HCT116 (cell line): ENCODE measurements at regions not wholly inside any gene's neighbourhood (a gene's known extent, or its start where the extent isn't known, plus 50 kb on each side); places are given as distances from the start of the nearest gene placed in this dataset.

ENCODE experiments used
- ATAC-seq: fragments of 200-7000 bp; cut with Tn5 transposase; 2 replicates; pipeline ENCODE4 v1.9.1; 2020; ENCODE audit warnings: mild to moderate bottlenecking, moderate library complexity
- BruUV-seq: library from RNA; stranded (reverse); fragments of 400-500 nt; replicated peaks from 2 replicates; lab custom pipeline; 2021; lab: Mats Ljungman, UMichigan
- CTCF ChIA-PET: fragments of 300-600 bp; sonication (Branson Sonifier 250); formaldehyde crosslinking; loops from one replicate; lab custom pipeline; 2021; ENCODE audit warnings: antibody characterized with exemption; lab: Charles Lee
- POLR2A ChIA-PET: fragments of 300-600, 350-600 bp; sonication (Branson Sonifier 250); formaldehyde crosslinking; loops from one replicate; lab custom pipeline; 2021; ENCODE audit warnings: antibody characterized with exemption; lab: Charles Lee
- RAD21 ChIA-PET, 2 experiments: fragments of 300-600 bp; sonication (Branson Sonifier 250); formaldehyde crosslinking; loops; one replicate each; lab custom pipeline; 2023; ENCODE audit warnings: low total read pairs in 2 of 2; ENCODE audit not compliant: uncharacterized antibody in 2 of 2, unreplicated experiment in 2 of 2, low non-redundant PET in 1 of 2; lab: Charles Lee
- DNase-seq: peaks from one replicate; pipeline ENCODE4 v3.0.0-alpha.2; 2010; ENCODE audit warnings: low read depth, low spot score
- H2AFZ ChIP-seq: fragments of 200-600 bp; shearing (Covaris generic), sonication (generic); 2 replicates; pipeline ENCODE4 v1.6.1; 2017; ENCODE audit warnings: low read depth, mixed run types, mixed read lengths, antibody characterized with exemption, low read length; ENCODE audit not compliant: poor library complexity, severe bottlenecking
- H3K27ac ChIP-seq: 2 replicates; pipeline ENCODE4 v1.5.1; 2012; ENCODE audit warnings: low read depth, low read length
- H3K27me3 ChIP-seq: fragments of 200-600 bp; sonication (generic); 2 replicates; pipeline ENCODE4 v1.6.1; 2016; ENCODE audit warnings: mixed run types, low read length, mixed read lengths; ENCODE audit not compliant: insufficient read depth
- H3K36me3 ChIP-seq, 2 experiments: fragments of 200-500 bp in 1 of 2; fragments of 200-600 bp in 1 of 2; sonication (Bioruptor generic) in 1 of 2; sonication (generic) in 1 of 2; 2 replicates each; pipeline versions ENCODE4 v1.5.1 to v1.6.1; 2014 to 2016; ENCODE audit warnings: low read length in 2 of 2, inconsistent platforms in 1 of 2, mixed read lengths in 1 of 2, mixed run types in 1 of 2; ENCODE audit not compliant: insufficient read depth in 2 of 2, control insufficient read depth in 1 of 2
- H3K4me1 ChIP-seq, 2 experiments: fragments of 200-600 bp in 1 of 2; sonication (generic) in 1 of 2; 2 replicates each; pipeline versions ENCODE4 v1.5.1 to v1.6.1; 2012 to 2017; ENCODE audit warnings: low read length in 2 of 2, inconsistent platforms in 1 of 2, mild to moderate bottlenecking in 1 of 2, mixed read lengths in 1 of 2, mixed run types in 1 of 2, moderate library complexity in 1 of 2; ENCODE audit not compliant: insufficient read depth in 2 of 2, control insufficient read depth in 1 of 2
- H3K4me2 ChIP-seq: fragments of 200-600 bp; sonication (generic); 2 replicates; pipeline ENCODE4 v1.6.1; 2017; ENCODE audit warnings: mixed run types, low read length, mixed read lengths
- H3K4me3 ChIP-seq, 2 experiments: fragments of 200-600 bp in 1 of 2; sonication (generic) in 1 of 2; replicated peaks in 1 of 2; 2 replicates each; pipeline ENCODE4 v1.5.1; 2011 to 2016; ENCODE audit warnings: low read length in 2 of 2, control low read depth in 1 of 2, low read depth in 1 of 2, mild to moderate bottlenecking in 1 of 2, mixed read lengths in 1 of 2, mixed run types in 1 of 2
- H3K79me2 ChIP-seq: fragments of 200-600 bp; sonication (generic); 2 replicates; pipeline ENCODE4 v1.6.1; 2017; ENCODE audit warnings: mild to moderate bottlenecking, mixed run types, low read length, moderate library complexity, mixed read lengths; ENCODE audit not compliant: insufficient read depth
- H3K9ac ChIP-seq: fragments of 200-600 bp; sonication (generic); 2 replicates; pipeline ENCODE4 v1.6.1; 2016; ENCODE audit warnings: low read length, mixed read lengths
- H3K9me2 ChIP-seq: fragments of 200-600 bp; sonication (generic), shearing (Covaris generic); 2 replicates; pipeline ENCODE4 v1.6.1; 2017; ENCODE audit warnings: mixed run types, mild to moderate bottlenecking, moderate library complexity; ENCODE audit not compliant: insufficient read depth
- H3K9me3 ChIP-seq, 2 experiments: fragments of 200-500 bp in 1 of 2; fragments of 200-600 bp in 1 of 2; sonication (Bioruptor generic) in 1 of 2; sonication (generic) in 1 of 2; 2 replicates each; pipeline ENCODE4 v1.6.1; 2014 to 2017; ENCODE audit warnings: low read length in 2 of 2, mixed read lengths in 2 of 2, inconsistent platforms in 1 of 2, low read depth in 1 of 2, mild to moderate bottlenecking in 1 of 2, mixed run types in 1 of 2, moderate library complexity in 1 of 2; ENCODE audit not compliant: control insufficient read depth in 1 of 2, insufficient read depth in 1 of 2
- H4K20me1 ChIP-seq: fragments of 200-600 bp; sonication (generic), shearing (Covaris generic); 2 replicates; pipeline ENCODE4 v1.6.1; 2017; ENCODE audit warnings: mixed run types, mild to moderate bottlenecking, moderate library complexity; ENCODE audit not compliant: insufficient read depth
- CBX3 ChIP-seq: IDR thresholded peaks from 2 replicates; pipeline ENCODE4 v1.6.1; 2012; ENCODE audit warnings: low read depth
- EZH2 ChIP-seq: fragments of 200-600 bp; sonication (generic); IDR thresholded peaks from 2 replicates; pipeline ENCODE4 v1.6.1; 2017; ENCODE audit warnings: antibody characterized with exemption, mixed run types
- EZH2phosphoT487 ChIP-seq: fragments of 200-600 bp; IDR thresholded peaks from 2 replicates; pipeline ENCODE4 v1.6.1; 2018; ENCODE audit warnings: antibody characterized with exemption, borderline replicate concordance
- FOSL1 ChIP-seq: IDR thresholded peaks from 2 replicates; pipeline ENCODE4 v1.6.1; 2012; ENCODE audit warnings: low read depth
- POLR2AphosphoS5 ChIP-seq: IDR thresholded peaks from 2 replicates; pipeline ENCODE4 v1.6.1; 2011; ENCODE audit warnings: mild to moderate bottlenecking, low read depth, low read length, moderate library complexity
- SIN3A ChIP-seq: IDR thresholded peaks from 2 replicates; pipeline ENCODE4 v1.6.1; 2012; ENCODE audit warnings: low read depth
- SP1 ChIP-seq: IDR thresholded peaks from 2 replicates; pipeline ENCODE4 v1.6.1; 2012; ENCODE audit warnings: low read depth
- TCF7L2 ChIP-seq: IDR thresholded peaks from 2 replicates; pipeline ENCODE4 v1.7.0; 2011; ENCODE audit warnings: borderline replicate concordance, inconsistent platforms; ENCODE audit not compliant: insufficient read depth, insufficient read length; ENCODE audit errors: extremely low read depth
- ZBTB33 ChIP-seq: IDR thresholded peaks from 2 replicates; pipeline ENCODE4 v1.6.1; 2011; ENCODE audit warnings: mild to moderate bottlenecking, low read length, moderate library complexity; ENCODE audit not compliant: insufficient replicate concordance; ENCODE audit errors: extremely low read depth
- intact Hi-C: fragments of 100-400 bp; cut with micrococcal nuclease; formaldehyde crosslinking; loops from 2 replicates; pipeline ENCODE4 v1.10.0; 2022
- TF ChIP-seq, protein P1 (sequence below): IDR thresholded peaks from 2 replicates; pipeline ENCODE4 v1.6.1; 2012

GRCh38 chr16:76797457-76797856 is 393.5 kb upstream of the MON1B start:
- ATAC-seq, result no peak
- no peak overlapping the region for H3K4me2 ChIP-seq
- H3K4me3 ChIP-seq, result no peak overlapping the region
- ChIA-PET POLR2A (no interaction called here), CTCF (no interaction called here), RAD21 (no interaction called here)
- no peak overlapping the region for H3K27ac ChIP-seq
- H3K36me3 ChIP-seq, result no peaks in the 10 kb centered on the region
- no peaks in the 10 kb centered on the region for H4K20me1 ChIP-seq
- H2AFZ ChIP-seq, result no peak overlapping the region
- BruUV-seq, result no TSS peak
- intact Hi-C loops, result no loop called here
- no peak for DNase-seq
- H3K79me2 ChIP-seq, result no peaks in the 10 kb centered on the region
- TF ChIP-seq POLR2AphosphoS5 (no peak), EZH2phosphoT487 (no peak), TCF7L2 (no peak), FOSL1 (no peak), SP1 (no peak), SIN3A (no peak), CBX3 (no peak)
- TF ChIP-seq, protein P1, sequence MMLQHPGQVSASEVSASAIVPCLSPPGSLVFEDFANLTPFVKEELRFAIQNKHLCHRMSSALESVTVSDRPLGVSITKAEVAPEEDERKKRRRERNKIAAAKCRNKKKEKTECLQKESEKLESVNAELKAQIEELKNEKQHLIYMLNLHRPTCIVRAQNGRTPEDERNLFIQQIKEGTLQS, result no peak
- H3K4me1 ChIP-seq, result no peaks in the 10 kb centered on the region
- H3K27me3 ChIP-seq, result 0 out of 2 replicates have a peak, but pooled peaks cover 5% of the 10 kb centered on the region
- H3K9me3 ChIP-seq, result peaks cover 0 to 2% of the 10 kb centered on the region in 2 experiments; a peak in 1 of 4 replicates
- H3K9ac ChIP-seq, result no peak overlapping the region
- no peaks in the 10 kb centered on the region for H3K9me2 ChIP-seq

- no peak overlapping the region for H3K4me2 ChIP-seq
- no peaks in the 10 kb centered on the region for H3K9me2 ChIP-seq
- DNase-seq (no peak), ATAC-seq (no peak)
- ChIA-PET CTCF (no interaction called here), RAD21 (no interaction called here), POLR2A (interaction anchor here (0.7 kb wide), 1 partner anchor 38 kb away, joined by 3 read pairs; no protein-coding TSS in a partner anchor)
- H3K79me2 ChIP-seq, result no peaks in the 10 kb centered on the region
- no peak overlapping the region for H3K9ac ChIP-seq
- 0 out of 4 replicates have a peak, but pooled peaks cover 0 to 2% of the 10 kb centered on the region in 2 experiments for H3K9me3 ChIP-seq
- no peaks in the 10 kb centered on the region for H3K36me3 ChIP-seq
- H2AFZ ChIP-seq, result no peak overlapping the region
- 0 out of 2 replicates have a peak, but pooled peaks cover 5% of the 10 kb centered on the region for H3K27me3 ChIP-seq
- no peak overlapping the region for H3K27ac ChIP-seq
- intact Hi-C loops, result no loop called here
- TF ChIP-seq EZH2 (no peak), ZBTB33 (no peak), FOSL1 (no peak)
- H3K4me3 ChIP-seq, result no peak overlapping the region
- BruUV-seq, result no TSS peak
- no peaks in the 10 kb centered on the region for H4K20me1 ChIP-seq
- peaks cover 0 to 3% of the 10 kb centered on the region in 2 experiments; a peak in 1 of 4 replicates for H3K4me1 ChIP-seq
Observed at GRCh38 chr16:76800196-76800595, 390.8 kb upstream of the MON1B start.
